ENCODE measurements at regions not wholly inside any gene's neighbourhood (a gene's known extent, or its start where the extent isn't known, plus 50 kb on each side); places are given as distances from the start of the nearest gene placed in this dataset.

GRCh38 chr6:167426084-167426483 lies 101.2 kb downstream of the TTLL2 start:
- ChIA-PET CTCF (no interaction called here), POLR2A (no interaction called here)
- DNase-seq (ENCODE audit: extremely low spot score): no peak
- no peak for TF ChIP-seq NFRKB (IDR thresholded peaks at IDR 0.05)
- TF ChIP-seq HDGF (IDR thresholded peaks at IDR 0.05; ENCODE audit: borderline replicate concordance): no peak
- TF ChIP-seq BHLHE40 (IDR thresholded peaks at IDR 0.05; ENCODE audit: borderline replicate concordance): no peak
- no peak for TF ChIP-seq SP1 (IDR thresholded peaks at IDR 0.05)
- no peak for TF ChIP-seq ELF4 (IDR thresholded peaks at IDR 0.05)
- TF ChIP-seq ZNF384 (IDR thresholded peaks at IDR 0.05): no peak
- no peak for TF ChIP-seq LEF1 (IDR thresholded peaks at IDR 0.05; ENCODE audit: borderline replicate concordance)
- TF ChIP-seq FOXA1 (IDR thresholded peaks at IDR 0.05): no peak
- no peak for TF ChIP-seq TARDBP (IDR thresholded peaks at IDR 0.05)
- TF ChIP-seq PKNOX1 (IDR thresholded peaks at IDR 0.05): no peak
- TF ChIP-seq L3MBTL2 (conservative IDR thresholded peaks at IDR 0.05): no peak
- no peak for TF ChIP-seq FOXK2 (IDR thresholded peaks at IDR 0.05)
- TF ChIP-seq ARNT (IDR thresholded peaks at IDR 0.05): no peak
- no peak for TF ChIP-seq FOXM1 (IDR thresholded peaks at IDR 0.05; ENCODE audit: borderline replicate concordance)

DNA sequence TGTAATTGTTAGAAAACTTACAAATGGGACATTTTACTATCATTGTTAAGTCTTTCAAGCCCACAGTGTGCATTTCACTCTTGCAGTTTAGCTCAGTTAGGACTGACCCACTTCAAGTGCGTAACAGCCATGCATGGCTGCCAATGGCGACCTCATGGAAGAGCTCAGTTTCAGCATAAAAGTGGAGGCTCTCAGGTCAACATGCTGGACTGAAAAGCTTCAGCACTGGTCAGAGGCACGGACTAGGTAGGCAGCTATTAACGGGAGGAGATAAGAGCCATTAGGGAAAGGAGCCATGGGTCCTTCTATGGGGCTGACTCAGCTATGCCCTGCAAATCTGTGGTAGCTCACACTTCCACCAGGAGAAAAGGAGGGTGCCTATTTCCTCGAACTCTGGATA lies 101.8 kb downstream of the TTLL2 start:
- no peak for DNase-seq (ENCODE audit: extremely low spot score)
- TF ChIP-seq FOXA1 (IDR thresholded peaks at IDR 0.05) (no peak), LEF1 (IDR thresholded peaks at IDR 0.05; ENCODE audit: borderline replicate concordance) (no peak), ARNT (IDR thresholded peaks at IDR 0.05) (no peak)
- ChIA-PET CTCF (no interaction called here), POLR2A (no interaction called here)

DNA sequence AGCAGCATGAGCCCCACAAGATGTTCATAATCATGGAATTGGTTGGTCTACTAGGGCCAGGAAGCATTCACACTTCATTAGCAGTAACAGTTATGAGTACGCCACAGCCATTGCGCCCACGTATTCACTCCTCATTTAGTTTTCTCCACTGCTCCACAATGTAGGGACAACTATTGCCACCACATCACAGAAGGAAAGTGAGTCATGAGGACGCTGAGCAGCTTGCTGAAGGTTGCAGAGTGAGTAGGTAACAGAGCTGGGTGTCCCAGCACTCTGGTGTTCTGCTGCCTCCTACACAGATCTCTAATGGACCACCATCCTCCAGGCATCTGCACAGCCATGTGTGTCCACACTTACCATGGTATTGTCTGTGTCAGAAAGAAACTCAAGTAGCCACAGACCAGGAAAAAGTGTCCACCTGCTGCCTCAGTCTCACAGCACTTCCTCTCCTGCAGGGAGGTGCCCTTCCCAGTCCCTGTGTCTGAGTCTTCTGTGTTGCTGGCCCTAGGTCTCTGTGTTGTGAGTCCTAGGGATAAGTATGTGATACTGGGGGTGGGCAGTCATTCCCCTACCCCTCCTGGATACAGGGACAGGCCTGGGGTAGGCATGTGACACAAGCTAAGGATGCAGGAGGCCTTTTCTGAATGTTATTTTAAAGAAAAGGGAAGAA lies 103.9 kb downstream of the TTLL2 start:
- DNase-seq (ENCODE audit: extremely low spot score): no peak
- ChIA-PET POLR2A (no interaction called here), CTCF (no interaction called here)
- TF ChIP-seq SP1 (IDR thresholded peaks at IDR 0.05): no peak
- no peak for TF ChIP-seq HDGF (IDR thresholded peaks at IDR 0.05; ENCODE audit: borderline replicate concordance)
- TF ChIP-seq FOXA1 (IDR thresholded peaks at IDR 0.05): no peak
- no peak for TF ChIP-seq FOXK2 (IDR thresholded peaks at IDR 0.05)
- TF ChIP-seq BHLHE40 (IDR thresholded peaks at IDR 0.05; ENCODE audit: borderline replicate concordance): no peak
- no peak for TF ChIP-seq FOXM1 (IDR thresholded peaks at IDR 0.05; ENCODE audit: borderline replicate concordance)
- no peak for TF ChIP-seq ZNF384 (IDR thresholded peaks at IDR 0.05)
- TF ChIP-seq ELF4 (IDR thresholded peaks at IDR 0.05): no peak
- TF ChIP-seq L3MBTL2 (conservative IDR thresholded peaks at IDR 0.05): no peak
- no peak for TF ChIP-seq CTBP1 (IDR thresholded peaks at IDR 0.05; ENCODE audit: borderline replicate concordance)
- TF ChIP-seq TARDBP (IDR thresholded peaks at IDR 0.05): no peak

DNA sequence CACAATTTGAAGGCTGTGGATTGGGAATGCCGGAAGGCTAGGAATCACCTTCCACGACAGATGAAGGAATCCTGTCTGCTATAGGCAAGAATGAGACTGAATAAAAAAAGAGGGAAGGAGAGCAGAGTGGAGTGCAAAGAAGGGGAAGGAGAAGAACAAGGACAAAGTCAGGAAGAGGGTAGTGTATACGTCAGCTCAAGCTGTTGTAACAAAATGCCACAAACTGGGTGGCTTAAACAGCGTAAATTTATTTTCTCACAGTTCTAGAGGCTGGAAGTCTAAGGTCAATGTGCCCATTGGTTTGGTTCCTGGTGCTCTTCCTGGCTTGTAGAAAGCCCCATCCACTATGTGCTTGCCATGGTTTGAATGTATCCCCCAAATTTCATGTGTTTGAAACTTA lies 104.5 kb downstream of the TTLL2 start:
- CTCF ChIA-PET: no interaction called here
- TF ChIP-seq SUZ12 (IDR thresholded peaks at IDR 0.05): no peak
- TF ChIP-seq LEF1 (IDR thresholded peaks at IDR 0.05; ENCODE audit: borderline replicate concordance): no peak
- no peak for TF ChIP-seq PKNOX1 (IDR thresholded peaks at IDR 0.05)
- POLR2A ChIA-PET: no interaction called here
- no peak for DNase-seq (ENCODE audit: extremely low spot score)

DNA sequence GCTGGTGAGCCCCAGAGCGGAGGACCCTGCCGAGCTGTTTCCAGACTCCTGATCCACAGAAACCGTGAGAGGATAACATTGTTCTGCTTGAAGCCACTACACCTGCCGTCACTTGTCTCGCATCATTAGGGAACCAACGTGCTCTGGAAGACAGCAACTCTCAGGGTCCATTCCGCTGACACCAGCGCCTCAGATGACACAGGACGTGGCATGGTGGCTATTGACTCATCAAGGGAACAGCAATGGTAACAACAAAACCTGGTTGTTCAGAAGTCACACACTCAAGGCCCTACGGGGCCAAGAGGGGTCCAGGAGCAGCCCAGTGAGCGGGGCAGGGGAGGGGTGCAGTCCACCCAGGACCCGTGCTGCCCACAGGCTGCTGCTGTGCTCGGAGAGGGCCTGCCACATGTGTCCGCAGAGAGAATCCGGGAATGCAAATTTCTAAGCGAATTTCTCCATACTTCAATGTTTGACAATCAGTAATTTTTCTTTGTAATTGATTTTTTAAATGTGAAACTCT lies 110.4 kb downstream of the TTLL2 start:
- ChIA-PET POLR2A (no interaction called here), CTCF (no interaction called here)
- TF ChIP-seq ZNF384 (IDR thresholded peaks at IDR 0.05): no peak
- no peak for TF ChIP-seq TARDBP (IDR thresholded peaks at IDR 0.05)
- TF ChIP-seq SP1 (IDR thresholded peaks at IDR 0.05): no peak
- no peak for TF ChIP-seq FOXA1 (IDR thresholded peaks at IDR 0.05)
- TF ChIP-seq CTBP1 (IDR thresholded peaks at IDR 0.05; ENCODE audit: borderline replicate concordance): no peak
- no peak for TF ChIP-seq PKNOX1 (IDR thresholded peaks at IDR 0.05)
- no peak for TF ChIP-seq FOXM1 (IDR thresholded peaks at IDR 0.05; ENCODE audit: borderline replicate concordance)
- TF ChIP-seq NFRKB (IDR thresholded peaks at IDR 0.05): no peak
- no peak for TF ChIP-seq BHLHE40 (IDR thresholded peaks at IDR 0.05; ENCODE audit: borderline replicate concordance)
- TF ChIP-seq LEF1 (IDR thresholded peaks at IDR 0.05; ENCODE audit: borderline replicate concordance): no peak
- TF ChIP-seq L3MBTL2 (conservative IDR thresholded peaks at IDR 0.05): no peak
- no peak for TF ChIP-seq HDGF (IDR thresholded peaks at IDR 0.05; ENCODE audit: borderline replicate concordance)
- TF ChIP-seq ELF4 (IDR thresholded peaks at IDR 0.05): no peak
- no peak for DNase-seq (ENCODE audit: extremely low spot score)

DNA sequence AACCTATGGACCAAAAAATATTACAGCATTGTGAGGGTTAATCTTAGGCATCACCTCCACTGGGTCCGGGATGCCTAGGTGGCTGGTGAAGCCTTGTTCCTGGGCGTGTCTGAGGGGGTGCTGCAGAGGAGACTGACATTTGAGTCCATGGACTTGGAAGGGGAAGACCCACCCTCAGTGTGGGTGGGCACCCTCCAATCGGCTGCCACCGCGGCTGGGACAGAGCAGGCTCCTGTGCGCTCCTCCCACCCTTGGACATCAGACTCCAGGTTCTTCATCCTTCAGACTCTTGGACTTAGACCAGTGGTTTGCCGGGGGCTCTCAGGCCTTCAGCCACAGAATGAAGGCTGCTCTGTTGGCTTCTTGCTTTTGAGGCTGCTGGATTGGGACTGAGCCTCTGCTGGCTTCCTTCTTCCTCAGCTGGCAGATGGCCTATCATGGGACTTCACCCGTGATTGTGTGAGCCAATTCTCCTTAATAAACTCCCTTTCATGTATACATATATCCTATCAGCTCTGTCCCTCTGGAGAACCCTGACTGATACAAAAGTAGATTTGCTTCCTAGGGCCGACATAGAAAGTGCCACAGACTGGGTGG lies 113.1 kb downstream of the TTLL2 start:
- CTCF ChIA-PET: no interaction called here
- POLR2A ChIA-PET: no interaction called here
- no peak for DNase-seq (ENCODE audit: extremely low spot score)
- TF ChIP-seq CTBP1 (IDR thresholded peaks at IDR 0.05; ENCODE audit: borderline replicate concordance) (no peak), HDGF (IDR thresholded peaks at IDR 0.05; ENCODE audit: borderline replicate concordance) (no peak), L3MBTL2 (conservative IDR thresholded peaks at IDR 0.05) (no peak), NFRKB (IDR thresholded peaks at IDR 0.05) (no peak), ZNF384 (IDR thresholded peaks at IDR 0.05) (no peak), FOXK2 (IDR thresholded peaks at IDR 0.05) (no peak), ARNT (IDR thresholded peaks at IDR 0.05) (no peak), FOXM1 (IDR thresholded peaks at IDR 0.05; ENCODE audit: borderline replicate concordance) (no peak), BHLHE40 (IDR thresholded peaks at IDR 0.05; ENCODE audit: borderline replicate concordance) (no peak), ELF4 (IDR thresholded peaks at IDR 0.05) (no peak), SUZ12 (IDR thresholded peaks at IDR 0.05) (no peak), LEF1 (IDR thresholded peaks at IDR 0.05; ENCODE audit: borderline replicate concordance) (no peak), PKNOX1 (IDR thresholded peaks at IDR 0.05) (no peak), FOXA1 (IDR thresholded peaks at IDR 0.05) (no peak), SP1 (IDR thresholded peaks at IDR 0.05) (no peak)

All from HEK293T (cell line).